Body of pancreas (tissue), 4 donors: ENCODE measurements at regions not wholly inside any gene's neighbourhood (a gene's known extent, or its start where the extent isn't known, plus 50 kb on each side); places are given as distances from the start of the nearest gene placed in this dataset.

ENCODE experiments used
- POLR2A ChIP-seq, 3 donors: fragments of 450-650 bp; IDR thresholded peaks; one replicate each; pipeline ENCODE4 v1.6.1; 2016; ENCODE audit warnings: antibody characterized with exemption in 3 of 3, mild to moderate bottlenecking in 2 of 3
- TF ChIP-seq, protein P1 (sequence below), 7 experiments: fragments of 450-650 bp in 4 of 7; fragments of 200-600 bp in 3 of 7; sonication (generic) in 3 of 7; IDR thresholded peaks; one replicate each; pipeline ENCODE4 v1.5.1; 2016 to 2019; ENCODE audit warnings: antibody characterized with exemption in 7 of 7

DNA sequence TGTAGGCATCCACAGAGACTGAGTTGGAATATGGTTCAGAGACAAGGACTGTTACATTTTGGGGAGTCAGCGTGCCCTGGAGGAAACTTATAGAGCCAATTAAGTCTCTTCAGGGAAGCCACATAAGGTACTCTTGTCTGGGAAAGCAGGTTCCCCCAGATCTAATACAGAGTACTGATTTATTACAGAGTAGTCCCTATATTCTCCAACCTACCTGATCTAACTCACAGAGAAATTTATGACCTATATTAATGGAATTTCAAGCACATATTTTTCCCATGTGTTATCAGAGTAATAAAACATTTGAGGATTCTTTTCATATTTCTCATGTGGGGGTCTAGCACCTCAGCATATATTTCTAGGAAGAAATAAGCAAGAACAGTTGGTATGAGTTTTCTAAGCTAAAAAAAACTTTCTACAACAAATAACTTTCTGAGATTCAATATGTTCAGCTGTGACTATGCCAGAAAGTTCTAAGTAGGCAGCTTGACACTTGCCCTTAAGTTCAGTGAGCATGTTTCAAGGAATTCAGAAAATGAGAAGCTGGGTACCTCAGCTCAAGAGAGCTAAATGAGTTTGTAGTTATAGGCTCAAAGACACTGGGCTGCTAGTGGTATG, 75.3 kb upstream of the COL8A1 start:
- TF ChIP-seq, protein P1, sequence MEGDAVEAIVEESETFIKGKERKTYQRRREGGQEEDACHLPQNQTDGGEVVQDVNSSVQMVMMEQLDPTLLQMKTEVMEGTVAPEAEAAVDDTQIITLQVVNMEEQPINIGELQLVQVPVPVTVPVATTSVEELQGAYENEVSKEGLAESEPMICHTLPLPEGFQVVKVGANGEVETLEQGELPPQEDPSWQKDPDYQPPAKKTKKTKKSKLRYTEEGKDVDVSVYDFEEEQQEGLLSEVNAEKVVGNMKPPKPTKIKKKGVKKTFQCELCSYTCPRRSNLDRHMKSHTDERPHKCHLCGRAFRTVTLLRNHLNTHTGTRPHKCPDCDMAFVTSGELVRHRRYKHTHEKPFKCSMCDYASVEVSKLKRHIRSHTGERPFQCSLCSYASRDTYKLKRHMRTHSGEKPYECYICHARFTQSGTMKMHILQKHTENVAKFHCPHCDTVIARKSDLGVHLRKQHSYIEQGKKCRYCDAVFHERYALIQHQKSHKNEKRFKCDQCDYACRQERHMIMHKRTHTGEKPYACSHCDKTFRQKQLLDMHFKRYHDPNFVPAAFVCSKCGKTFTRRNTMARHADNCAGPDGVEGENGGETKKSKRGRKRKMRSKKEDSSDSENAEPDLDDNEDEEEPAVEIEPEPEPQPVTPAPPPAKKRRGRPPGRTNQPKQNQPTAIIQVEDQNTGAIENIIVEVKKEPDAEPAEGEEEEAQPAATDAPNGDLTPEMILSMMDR (IDR thresholded peaks at IDR 0.05): no peak
- TF ChIP-seq POLR2A (IDR thresholded peaks at IDR 0.05): no peak
